T-helper 1 cell treated with Interleukin-12 subunit alpha and Interleukin-12 subunit beta and Interleukin-4 antibody, amounts not matched to agents 30 μg/mL and 1 μg/mL, for 36 hours (primary cell): ENCODE measurements at regions not wholly inside any gene's neighbourhood (a gene's known extent, or its start where the extent isn't known, plus 50 kb on each side); places are given as distances from the start of the nearest gene placed in this dataset.
"Not testable (repeated sequence)": the region's sequence is repeated elsewhere in the genome, so short reads cannot be mapped to it uniquely, and the experiment has no call there.

Source experiments
- H3K27ac Mint-ChIP-seq: one replicate; pipeline ENCODE4 v1.8.0; 2021; ENCODE audit warnings: mild to moderate bottlenecking, mixed read lengths
- H3K27me3 Mint-ChIP-seq: one replicate; pipeline ENCODE4 v1.8.0; 2021; ENCODE audit warnings: low read depth, mixed read lengths
- H3K36me3 Mint-ChIP-seq: one replicate; pipeline ENCODE4 v1.8.0; 2021; ENCODE audit warnings: low read depth, mixed read lengths
- H3K4me1 Mint-ChIP-seq: one replicate; pipeline ENCODE4 v1.8.0; 2021; ENCODE audit warnings: low read depth, mixed read lengths
- H3K4me3 Mint-ChIP-seq: one replicate; pipeline ENCODE4 v1.8.0; 2021; ENCODE audit warnings: mild to moderate bottlenecking, moderate library complexity, mixed read lengths
- H3K9me3 Mint-ChIP-seq: one replicate; pipeline ENCODE4 v1.8.0; 2021; ENCODE audit warnings: mixed read lengths

- no peaks in the 10 kb centered on the region for H3K9me3 Mint-ChIP-seq
- no peaks in the 10 kb centered on the region for H3K36me3 Mint-ChIP-seq
- no peak overlapping the region for H3K4me3 Mint-ChIP-seq
- H3K27me3 Mint-ChIP-seq: peaks cover 2% of the 10 kb centered on the region
- H3K4me1 Mint-ChIP-seq: no peaks in the 10 kb centered on the region
- H3K27ac Mint-ChIP-seq: no peak overlapping the region
These were observed 141.8 kb upstream of the CFAP20DC start for GRCh38 chr3:59191651-59192050.

GRCh38 chr3:59189939-59190338 lies 140.1 kb upstream of the CFAP20DC start:
- Mint-ChIP-seq H3K4me1 (no peaks in the 10 kb centered on the region), H3K27ac (no peak overlapping the region), H3K27me3 (no peaks in the 10 kb centered on the region), H3K4me3 (no peak overlapping the region), H3K36me3 (no peaks in the 10 kb centered on the region), H3K9me3 (no peaks in the 10 kb centered on the region)

GRCh38 chr3:59189526-59189925 lies 139.7 kb upstream of the CFAP20DC start:
- Mint-ChIP-seq H3K27ac (no peak overlapping the region), H3K4me1 (no peaks in the 10 kb centered on the region), H3K9me3 (no peaks in the 10 kb centered on the region), H3K4me3 (no peak overlapping the region), H3K36me3 (no peaks in the 10 kb centered on the region), H3K27me3 (no peaks in the 10 kb centered on the region)

GRCh38 chr3:59186725-59187124 lies 136.9 kb upstream of the CFAP20DC start:
- Mint-ChIP-seq H3K27ac (no peak overlapping the region), H3K9me3 (no peaks in the 10 kb centered on the region), H3K27me3 (no peaks in the 10 kb centered on the region), H3K4me1 (no peaks in the 10 kb centered on the region), H3K36me3 (no peaks in the 10 kb centered on the region), H3K4me3 (no peak overlapping the region)

- Mint-ChIP-seq H3K27me3 (no peaks in the 10 kb centered on the region), H3K36me3 (no peaks in the 10 kb centered on the region), H3K4me1 (no peaks in the 10 kb centered on the region), H3K27ac (no peak overlapping the region), H3K4me3 (no peak overlapping the region), H3K9me3 (no peaks in the 10 kb centered on the region)
These were observed 136.0 kb upstream of the CFAP20DC start for GRCh38 chr3:59185591-59186369.

- Mint-ChIP-seq H3K27ac (no peak overlapping the region), H3K9me3 (no peaks in the 10 kb centered on the region), H3K27me3 (peaks cover 12% of the 10 kb centered on the region), H3K36me3 (no peaks in the 10 kb centered on the region), H3K4me1 (no peaks in the 10 kb centered on the region), H3K4me3 (no peak overlapping the region)
These were observed 130.2 kb upstream of the CFAP20DC start for GRCh38 chr3:59180006-59180405.

GRCh38 chr3:59178698-59179097 lies 128.9 kb upstream of the CFAP20DC start:
- Mint-ChIP-seq H3K9me3 (no peaks in the 10 kb centered on the region), H3K27ac (no peak overlapping the region), H3K36me3 (no peaks in the 10 kb centered on the region), H3K27me3 (peaks cover 12% of the 10 kb centered on the region), H3K4me1 (no peaks in the 10 kb centered on the region), H3K4me3 (no peak overlapping the region)

GRCh38 chr3:59171491-59171890 lies 121.7 kb upstream of the CFAP20DC start:
- Mint-ChIP-seq H3K9me3 (no peaks in the 10 kb centered on the region), H3K27me3 (peaks cover 4% of the 10 kb centered on the region), H3K27ac (no peak overlapping the region), H3K36me3 (no peaks in the 10 kb centered on the region), H3K4me3 (no peak overlapping the region), H3K4me1 (no peaks in the 10 kb centered on the region)

GRCh38 chr3:59170166-59170565 lies 120.3 kb upstream of the CFAP20DC start:
- H3K36me3 Mint-ChIP-seq, H3K27me3 Mint-ChIP-seq, H3K27ac Mint-ChIP-seq, H3K9me3 Mint-ChIP-seq, H3K4me3 Mint-ChIP-seq, H3K4me1 Mint-ChIP-seq: not testable (repeated sequence)

- Mint-ChIP-seq H3K27ac (no peak overlapping the region), H3K36me3 (no peaks in the 10 kb centered on the region), H3K9me3 (no peaks in the 10 kb centered on the region), H3K4me3 (no peak overlapping the region), H3K27me3 (peaks cover 3% of the 10 kb centered on the region), H3K4me1 (no peaks in the 10 kb centered on the region)
These were observed 117.9 kb upstream of the CFAP20DC start for GRCh38 chr3:59167756-59168155.

- Mint-ChIP-seq H3K4me3 (no peak overlapping the region), H3K36me3 (no peaks in the 10 kb centered on the region), H3K27ac (no peak overlapping the region), H3K27me3 (peaks cover 3% of the 10 kb centered on the region), H3K9me3 (no peaks in the 10 kb centered on the region), H3K4me1 (no peaks in the 10 kb centered on the region)
These were observed 114.1 kb upstream of the CFAP20DC start for GRCh38 chr3:59163953-59164352.

GRCh38 chr3:59161048-59161447 lies 111.2 kb upstream of the CFAP20DC start:
- Mint-ChIP-seq H3K36me3 (no peaks in the 10 kb centered on the region), H3K9me3 (no peaks in the 10 kb centered on the region), H3K4me3 (no peak overlapping the region), H3K27ac (no peak overlapping the region), H3K4me1 (no peaks in the 10 kb centered on the region), H3K27me3 (peaks cover 12% of the 10 kb centered on the region)

GRCh38 chr3:59160133-59160746 lies 110.4 kb upstream of the CFAP20DC start:
- Mint-ChIP-seq H3K9me3 (no peaks in the 10 kb centered on the region), H3K4me3 (no peak overlapping the region), H3K27me3 (peaks cover 11% of the 10 kb centered on the region), H3K36me3 (no peaks in the 10 kb centered on the region), H3K27ac (no peak overlapping the region), H3K4me1 (no peaks in the 10 kb centered on the region)

- Mint-ChIP-seq H3K4me3 (no peak overlapping the region), H3K4me1 (no peaks in the 10 kb centered on the region), H3K27ac (no peak overlapping the region), H3K9me3 (no peaks in the 10 kb centered on the region), H3K36me3 (no peaks in the 10 kb centered on the region), H3K27me3 (peaks cover 15% of the 10 kb centered on the region)
These were observed 103.8 kb upstream of the CFAP20DC start for GRCh38 chr3:59153648-59154047.

- Mint-ChIP-seq H3K27ac (no peak overlapping the region), H3K36me3 (no peaks in the 10 kb centered on the region), H3K27me3 (peaks cover 12% of the 10 kb centered on the region), H3K4me3 (no peak overlapping the region), H3K4me1 (no peaks in the 10 kb centered on the region), H3K9me3 (no peaks in the 10 kb centered on the region)
These were observed 103.1 kb upstream of the CFAP20DC start for GRCh38 chr3:59152943-59153342.
